Memory B cell (primary cell): ENCODE measurements at regions not wholly inside any gene's neighbourhood (a gene's known extent, or its start where the extent isn't known, plus 50 kb on each side); places are given as distances from the start of the nearest gene placed in this dataset.

Experiments
- ATAC-seq: fragments of 150-1000 bp; cut with Tn5 transposase; 2 replicates; pipeline ENCODE4 v1.10.0; 2021; ENCODE audit warnings: low read depth, mild to moderate bottlenecking, moderate library complexity
- DNase-seq, 2 donors: peaks; one replicate each; pipeline ENCODE4 v3.0.0; 2022; ENCODE audit warnings: low spot score in 2 of 2
- H3K27ac Mint-ChIP-seq: one replicate; pipeline ENCODE4 v1.8.0; 2022; ENCODE audit warnings: mild to moderate bottlenecking, moderate library complexity, mixed read lengths
- H3K27me3 Mint-ChIP-seq: one replicate; pipeline ENCODE4 v1.8.0; 2022; ENCODE audit warnings: mixed read lengths
- H3K36me3 Mint-ChIP-seq: one replicate; pipeline ENCODE4 v1.8.0; 2022; ENCODE audit warnings: mild to moderate bottlenecking, mixed read lengths
- H3K4me1 Mint-ChIP-seq: one replicate; pipeline ENCODE4 v1.8.0; 2022; ENCODE audit warnings: mixed read lengths
- H3K4me3 Mint-ChIP-seq: one replicate; pipeline ENCODE4 v1.8.0; 2022; ENCODE audit warnings: mild to moderate bottlenecking, moderate library complexity, mixed read lengths
- H3K9me3 Mint-ChIP-seq: one replicate; pipeline ENCODE4 v1.8.0; 2022; ENCODE audit warnings: mixed read lengths

DNA sequence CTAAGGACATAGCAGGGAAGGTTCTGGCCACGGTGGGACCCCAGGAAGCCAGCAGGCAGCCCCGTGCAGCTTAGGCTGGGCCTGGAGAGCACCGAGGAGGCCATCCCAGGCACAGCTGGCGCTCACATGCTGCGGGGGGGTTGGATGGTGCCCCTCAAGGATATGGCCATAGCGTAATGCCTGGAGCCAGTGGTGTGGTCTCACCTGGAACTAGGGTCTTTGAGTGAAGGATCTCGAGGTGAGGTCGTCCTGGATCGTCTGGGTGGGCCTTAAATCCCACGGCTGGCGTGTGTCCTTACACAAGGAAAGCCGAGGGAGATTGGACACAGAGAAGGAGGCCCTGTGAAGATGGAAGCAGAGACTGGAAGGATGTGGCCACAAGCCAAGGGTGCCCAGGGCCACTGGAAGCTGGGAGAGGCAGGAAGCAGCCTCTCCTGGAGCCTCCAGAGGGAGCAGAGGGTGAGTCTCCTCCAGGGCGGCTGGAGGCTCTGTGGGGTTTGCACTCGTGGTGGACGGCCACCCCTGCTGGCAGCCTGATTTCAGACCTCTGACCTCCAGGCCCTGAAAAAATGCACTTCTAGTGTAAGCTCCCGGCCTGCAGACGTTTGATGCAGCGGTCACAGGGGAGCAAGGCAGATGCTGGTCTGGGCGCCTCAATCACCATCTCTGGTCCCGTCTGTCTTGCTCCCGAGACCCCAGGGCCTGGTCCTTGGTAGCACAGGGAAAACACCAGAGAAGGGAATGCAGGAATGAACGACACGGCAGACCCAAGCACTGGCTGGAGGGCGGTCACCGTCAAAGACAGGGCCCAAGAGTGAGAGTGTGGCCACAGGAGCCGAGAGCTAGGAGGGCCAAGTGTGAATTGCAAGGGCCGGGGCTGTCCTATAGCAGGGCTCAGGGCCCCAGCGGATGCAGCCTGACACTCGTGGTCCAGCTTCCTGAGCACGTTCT is 218.6 kb downstream of the KIF26A start:
- Mint-ChIP-seq H3K36me3 (no peaks in the 10 kb centered on the region), H3K9me3 (no peaks in the 10 kb centered on the region), H3K27me3 (peaks cover 12% of the 10 kb centered on the region), H3K27ac (no peak overlapping the region), H3K4me1 (no peaks in the 10 kb centered on the region), H3K4me3 (no peak overlapping the region)
- no peak for DNase-seq
- no peak for ATAC-seq

DNA sequence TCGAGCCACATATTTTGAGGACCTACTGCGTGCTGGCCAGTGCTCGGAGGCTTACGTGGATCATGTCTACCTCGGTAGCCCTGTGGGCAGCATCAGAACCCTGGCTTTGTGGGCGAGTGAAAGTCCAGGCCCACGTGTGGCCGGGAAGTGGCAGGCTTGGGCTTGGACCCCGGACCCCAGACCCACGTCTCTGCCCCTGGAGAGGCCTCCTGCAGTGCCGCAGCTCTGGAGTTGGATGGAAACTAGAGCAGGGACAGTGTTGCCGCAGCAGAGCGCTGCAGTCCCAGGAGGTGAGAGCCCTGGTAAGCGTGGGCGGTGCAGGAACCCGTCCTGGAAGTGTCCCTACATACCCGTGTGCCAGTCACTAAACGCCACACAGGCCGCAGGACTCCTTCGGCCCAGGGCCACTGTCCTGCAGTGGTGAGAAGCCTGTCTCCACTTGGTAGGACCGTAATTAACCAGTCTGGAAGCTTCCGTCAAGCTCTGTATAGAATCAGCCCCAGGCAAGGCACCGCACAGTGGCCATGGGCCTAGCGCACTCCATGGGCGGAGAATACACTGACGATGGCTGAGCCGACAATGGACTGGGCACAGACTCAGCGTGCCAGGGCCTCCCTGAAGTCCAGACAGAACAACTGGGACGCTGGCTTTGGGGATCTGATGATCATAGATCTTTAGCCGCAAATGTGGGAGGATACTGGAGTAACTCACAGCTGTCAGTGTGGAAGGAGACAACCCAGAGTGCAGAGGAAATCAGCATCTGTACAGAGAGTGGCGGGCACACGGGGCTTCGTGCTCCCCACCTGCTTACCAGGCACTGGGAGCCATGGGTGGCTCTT is 219.5 kb downstream of the KIF26A start:
- no peaks in the 10 kb centered on the region for H3K36me3 Mint-ChIP-seq
- no peak for ATAC-seq
- no peaks in the 10 kb centered on the region for H3K9me3 Mint-ChIP-seq
- H3K27ac Mint-ChIP-seq = no peak overlapping the region
- H3K4me1 Mint-ChIP-seq = no peaks in the 10 kb centered on the region
- H3K27me3 Mint-ChIP-seq = peaks cover 12% of the 10 kb centered on the region
- no peak overlapping the region for H3K4me3 Mint-ChIP-seq
- DNase-seq = no peak

DNA sequence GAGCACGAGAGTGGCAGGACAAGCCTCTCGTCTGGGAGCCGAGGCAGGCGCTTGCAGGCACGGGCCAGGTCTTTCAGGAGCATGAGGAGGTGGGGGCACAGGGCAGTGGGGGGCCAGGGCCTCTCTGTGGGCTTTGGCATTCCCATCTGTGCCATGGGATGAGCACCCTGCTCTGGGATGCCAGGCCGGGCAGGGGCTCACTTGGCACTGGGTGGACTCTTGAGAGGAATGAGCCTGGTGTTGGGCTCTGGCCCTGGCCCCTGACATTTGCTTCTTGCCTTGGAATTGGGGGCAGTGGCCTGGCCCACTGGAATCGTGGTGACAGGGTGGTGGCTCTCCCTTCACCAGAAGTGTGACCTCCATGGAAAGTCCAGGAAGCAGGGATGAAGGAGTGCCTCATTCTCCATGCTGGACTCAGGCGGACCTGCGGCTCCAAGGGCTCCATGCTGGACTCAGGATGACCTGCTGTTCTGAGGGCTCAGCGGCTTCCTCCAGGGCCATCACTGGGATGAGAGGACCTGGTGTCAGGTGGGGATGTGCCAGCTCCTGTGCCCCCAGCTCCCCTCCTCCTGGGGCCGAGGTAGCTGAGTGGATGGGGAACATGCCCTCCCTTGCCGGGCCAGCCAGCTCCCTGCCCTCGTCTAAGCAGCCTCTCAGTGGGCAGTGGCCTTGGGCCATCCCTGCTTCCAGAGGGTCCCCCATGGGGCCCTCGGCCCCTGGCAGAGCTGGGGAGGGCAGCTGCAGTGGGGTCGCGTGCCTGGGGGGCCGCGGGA is 220.3 kb downstream of the KIF26A start:
- no peak overlapping the region for H3K4me3 Mint-ChIP-seq
- no peaks in the 10 kb centered on the region for H3K36me3 Mint-ChIP-seq
- H3K9me3 Mint-ChIP-seq = no peaks in the 10 kb centered on the region
- H3K27ac Mint-ChIP-seq = no peak overlapping the region
- H3K27me3 Mint-ChIP-seq = peaks cover 7% of the 10 kb centered on the region
- DNase-seq (no peak), ATAC-seq (no peak)
- no peaks in the 10 kb centered on the region for H3K4me1 Mint-ChIP-seq

DNA sequence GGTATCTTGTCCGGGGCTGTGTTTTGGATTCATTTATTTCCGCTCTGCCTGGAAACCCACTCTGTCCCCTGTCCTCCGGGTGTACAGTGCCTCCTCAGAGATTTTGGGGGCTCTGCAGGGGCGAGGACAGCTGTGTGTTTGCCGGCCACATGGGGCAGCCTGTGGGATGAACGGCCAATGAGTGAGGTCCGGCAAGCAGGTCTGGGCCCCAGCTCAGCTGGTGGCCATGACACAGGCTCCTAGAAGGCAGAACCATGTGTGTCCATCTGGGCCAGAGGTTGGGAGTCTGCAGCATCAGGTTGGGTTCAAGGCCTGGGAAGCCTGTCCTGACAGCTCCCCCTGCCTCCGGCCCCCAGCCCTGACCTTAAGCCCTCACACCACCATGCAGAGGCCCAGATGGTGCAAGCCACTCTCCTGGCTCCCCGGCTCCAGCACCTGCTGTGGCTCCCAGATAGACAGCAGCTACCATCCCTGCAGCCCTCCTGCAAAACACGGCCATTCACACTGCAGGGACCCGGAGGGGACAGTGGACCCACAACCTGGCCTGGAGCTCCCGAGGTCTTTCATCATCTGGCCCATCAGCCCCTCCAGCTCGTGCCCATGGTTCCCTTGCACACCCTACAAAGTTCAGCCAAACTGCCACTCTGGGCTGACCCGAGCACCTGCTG is 220.1 kb upstream of the C14orf180 start:
- Mint-ChIP-seq H3K4me1 (no peaks in the 10 kb centered on the region), H3K36me3 (no peaks in the 10 kb centered on the region), H3K4me3 (no peak overlapping the region), H3K9me3 (no peaks in the 10 kb centered on the region), H3K27me3 (peaks cover 3% of the 10 kb centered on the region), H3K27ac (no peak overlapping the region)
- ATAC-seq (no peak), DNase-seq (no peak)

DNA sequence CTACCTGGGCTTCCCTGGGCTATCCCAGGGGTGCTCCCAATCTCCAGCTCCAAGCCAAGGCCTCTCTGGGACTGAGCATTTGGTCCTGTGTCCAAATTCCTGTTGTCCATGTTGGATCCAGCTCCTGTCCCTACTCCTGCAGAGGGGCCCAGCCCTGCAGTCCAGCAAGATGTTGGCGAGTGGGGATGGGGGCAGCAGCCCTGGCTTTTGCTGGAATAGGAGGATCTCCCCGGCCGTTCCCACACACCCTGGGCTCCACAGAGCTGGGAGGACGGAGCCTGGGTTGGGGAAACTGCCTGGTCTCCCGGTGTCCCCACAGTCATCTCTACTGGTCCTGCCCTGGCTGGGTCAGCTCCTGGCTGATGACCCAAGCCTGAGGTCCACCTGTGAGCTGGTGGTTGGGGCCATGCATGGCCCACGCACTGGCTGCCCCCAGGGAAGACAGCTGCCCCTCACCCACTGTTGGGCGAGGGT is 219.6 kb upstream of the C14orf180 start:
- no peaks in the 10 kb centered on the region for H3K4me1 Mint-ChIP-seq
- H3K27ac Mint-ChIP-seq = no peak overlapping the region
- H3K27me3 Mint-ChIP-seq = peaks cover 2% of the 10 kb centered on the region
- ATAC-seq (no peak), DNase-seq (no peak)
- H3K9me3 Mint-ChIP-seq = peaks cover under 1% of the 10 kb centered on the region
- no peak overlapping the region for H3K4me3 Mint-ChIP-seq
- H3K36me3 Mint-ChIP-seq = no peaks in the 10 kb centered on the region

DNA sequence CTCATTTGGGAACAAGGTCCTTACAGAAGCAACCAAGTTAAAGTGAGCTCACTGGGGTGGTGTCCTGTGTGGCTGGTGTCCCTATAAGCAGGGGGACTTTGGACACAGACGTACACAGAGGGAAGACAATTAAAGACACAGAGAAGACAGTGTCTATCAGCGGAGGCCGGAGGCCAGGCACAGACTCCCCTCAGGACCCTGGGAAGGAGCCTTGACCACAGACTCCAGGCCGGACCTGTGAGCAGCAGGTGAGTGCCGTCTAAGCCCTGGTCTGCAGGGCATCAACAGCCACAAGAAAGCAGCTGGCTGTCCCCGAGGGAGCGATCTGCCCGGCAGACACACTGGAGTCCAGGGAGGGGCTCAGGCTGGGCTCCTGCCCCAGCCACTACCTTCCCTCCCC is 219.1 kb upstream of the C14orf180 start:
- DNase-seq (no peak), ATAC-seq (no peak)
- H3K4me1 Mint-ChIP-seq = no peaks in the 10 kb centered on the region
- peaks cover 2% of the 10 kb centered on the region for H3K9me3 Mint-ChIP-seq
- H3K36me3 Mint-ChIP-seq = no peaks in the 10 kb centered on the region
- no peak overlapping the region for H3K4me3 Mint-ChIP-seq
- no peak overlapping the region for H3K27ac Mint-ChIP-seq
- H3K27me3 Mint-ChIP-seq = peaks cover 2% of the 10 kb centered on the region

DNA sequence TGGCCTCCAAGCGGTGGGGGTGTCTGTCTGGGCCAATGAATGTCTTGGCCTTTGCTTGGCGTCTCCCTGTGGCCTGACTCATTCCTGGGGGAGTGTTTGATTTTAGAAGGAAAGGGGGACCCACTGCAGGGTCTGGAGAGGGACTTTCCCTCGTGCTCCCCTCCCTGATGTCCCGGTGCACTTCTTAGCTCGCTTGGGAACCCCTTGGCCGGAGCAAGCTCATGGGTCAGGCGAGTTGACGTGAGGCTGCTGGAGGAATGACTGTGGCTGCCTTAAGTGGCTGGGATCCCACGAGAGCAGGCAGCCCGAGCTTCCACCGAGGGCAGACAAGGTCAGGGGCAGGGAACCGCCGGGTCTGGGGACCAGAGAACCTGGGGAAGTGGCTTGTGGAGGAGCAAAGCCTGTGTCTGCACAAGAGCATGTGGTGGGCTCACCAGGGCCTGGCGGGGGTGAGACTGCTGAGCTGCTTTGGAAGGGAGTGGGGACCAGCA is 218.4 kb upstream of the C14orf180 start:
- Mint-ChIP-seq H3K27me3 (peaks cover 2% of the 10 kb centered on the region), H3K4me1 (no peaks in the 10 kb centered on the region), H3K4me3 (no peak overlapping the region), H3K9me3 (peaks cover 2% of the 10 kb centered on the region), H3K36me3 (no peaks in the 10 kb centered on the region), H3K27ac (no peak overlapping the region)
- no peak for ATAC-seq
- no peak for DNase-seq

DNA sequence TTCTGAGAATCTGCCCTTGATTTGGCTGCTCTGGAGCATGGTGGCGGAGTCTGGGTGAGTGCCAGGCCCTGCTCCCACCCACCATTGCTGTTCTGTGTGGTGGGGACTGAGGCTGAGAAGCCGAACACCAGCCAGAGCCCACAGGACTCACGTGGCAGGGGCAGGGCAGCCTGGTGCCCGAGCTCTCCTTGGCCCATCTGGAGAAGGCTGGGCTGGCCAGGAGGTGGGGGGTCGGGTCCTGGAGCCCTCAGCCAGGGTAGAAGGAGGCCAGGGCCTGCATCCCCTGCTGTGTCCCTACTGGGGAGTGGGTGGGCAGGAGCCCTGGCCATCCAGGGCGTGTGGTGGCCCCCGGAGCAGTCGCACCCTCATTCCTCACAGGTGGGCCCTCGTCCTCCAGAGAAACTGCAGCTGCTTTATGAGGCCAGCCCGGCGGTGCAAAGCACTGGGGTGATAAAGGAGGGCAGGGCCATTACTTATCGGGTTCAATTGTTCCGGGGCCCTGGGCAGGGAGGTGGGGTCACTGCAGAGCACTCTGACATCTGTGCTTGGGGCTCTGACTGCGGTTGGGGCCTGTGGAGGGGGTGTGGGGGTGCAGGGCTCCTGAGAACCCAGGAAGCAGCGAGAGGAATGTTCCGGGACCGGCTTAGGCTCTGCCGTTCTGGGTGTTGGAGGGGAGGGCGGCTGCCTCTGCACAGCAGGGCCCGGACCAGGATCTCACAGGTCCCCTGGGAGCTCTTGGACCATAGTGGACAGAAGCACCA is 217.5 kb upstream of the C14orf180 start:
- peaks cover 5% of the 10 kb centered on the region for H3K9me3 Mint-ChIP-seq
- no peak for DNase-seq
- H3K27ac Mint-ChIP-seq = no peak overlapping the region
- H3K4me1 Mint-ChIP-seq = no peaks in the 10 kb centered on the region
- no peak overlapping the region for H3K4me3 Mint-ChIP-seq
- no peaks in the 10 kb centered on the region for H3K36me3 Mint-ChIP-seq
- ATAC-seq = no peak
- H3K27me3 Mint-ChIP-seq = peaks cover 2% of the 10 kb centered on the region

DNA sequence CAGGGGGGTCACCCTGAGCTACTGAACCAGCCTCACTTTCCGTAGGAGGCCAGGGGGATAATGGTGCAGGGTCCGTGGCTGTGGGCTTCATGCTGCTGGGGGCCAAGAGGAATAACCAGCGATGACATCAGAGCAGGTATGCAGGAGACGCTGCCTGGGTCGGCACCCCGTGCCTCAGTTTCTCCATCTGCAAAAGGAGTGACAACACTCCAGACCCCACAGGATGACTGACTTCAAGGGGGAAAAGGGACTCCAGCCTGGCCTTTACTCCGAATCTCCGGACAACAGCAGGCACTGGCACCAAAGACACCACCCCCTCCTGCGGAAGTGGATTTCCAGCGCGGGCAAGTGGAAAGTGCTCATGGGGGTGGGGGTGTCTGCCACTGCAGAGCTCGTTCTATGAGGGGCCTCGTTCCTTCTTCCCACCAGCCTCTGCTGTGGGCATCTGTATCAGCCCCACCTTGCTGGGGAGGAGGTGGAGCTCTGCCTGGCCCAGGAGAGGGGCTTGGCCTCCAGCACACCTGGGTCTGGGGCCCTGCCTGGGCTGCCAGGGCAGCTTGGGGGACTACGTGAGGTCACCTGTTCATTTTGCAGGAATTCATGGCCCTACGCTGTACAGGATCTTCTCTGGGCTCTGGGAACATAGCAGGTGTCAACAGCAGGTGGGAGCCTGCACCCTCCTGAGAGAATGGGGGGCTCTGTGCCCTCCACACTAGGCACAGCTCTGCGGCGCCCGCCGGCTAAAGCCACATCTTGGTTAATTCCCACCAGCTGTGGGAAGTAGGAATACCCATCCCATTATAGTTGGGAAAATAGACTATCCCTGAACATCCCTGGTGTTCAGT is 216.6 kb upstream of the C14orf180 start:
- no peaks in the 10 kb centered on the region for H3K36me3 Mint-ChIP-seq
- H3K4me1 Mint-ChIP-seq = no peaks in the 10 kb centered on the region
- H3K27me3 Mint-ChIP-seq = no peaks in the 10 kb centered on the region
- H3K9me3 Mint-ChIP-seq = peaks cover 5% of the 10 kb centered on the region
- ATAC-seq (no peak), DNase-seq (no peak)
- no peak overlapping the region for H3K27ac Mint-ChIP-seq
- no peak overlapping the region for H3K4me3 Mint-ChIP-seq

DNA sequence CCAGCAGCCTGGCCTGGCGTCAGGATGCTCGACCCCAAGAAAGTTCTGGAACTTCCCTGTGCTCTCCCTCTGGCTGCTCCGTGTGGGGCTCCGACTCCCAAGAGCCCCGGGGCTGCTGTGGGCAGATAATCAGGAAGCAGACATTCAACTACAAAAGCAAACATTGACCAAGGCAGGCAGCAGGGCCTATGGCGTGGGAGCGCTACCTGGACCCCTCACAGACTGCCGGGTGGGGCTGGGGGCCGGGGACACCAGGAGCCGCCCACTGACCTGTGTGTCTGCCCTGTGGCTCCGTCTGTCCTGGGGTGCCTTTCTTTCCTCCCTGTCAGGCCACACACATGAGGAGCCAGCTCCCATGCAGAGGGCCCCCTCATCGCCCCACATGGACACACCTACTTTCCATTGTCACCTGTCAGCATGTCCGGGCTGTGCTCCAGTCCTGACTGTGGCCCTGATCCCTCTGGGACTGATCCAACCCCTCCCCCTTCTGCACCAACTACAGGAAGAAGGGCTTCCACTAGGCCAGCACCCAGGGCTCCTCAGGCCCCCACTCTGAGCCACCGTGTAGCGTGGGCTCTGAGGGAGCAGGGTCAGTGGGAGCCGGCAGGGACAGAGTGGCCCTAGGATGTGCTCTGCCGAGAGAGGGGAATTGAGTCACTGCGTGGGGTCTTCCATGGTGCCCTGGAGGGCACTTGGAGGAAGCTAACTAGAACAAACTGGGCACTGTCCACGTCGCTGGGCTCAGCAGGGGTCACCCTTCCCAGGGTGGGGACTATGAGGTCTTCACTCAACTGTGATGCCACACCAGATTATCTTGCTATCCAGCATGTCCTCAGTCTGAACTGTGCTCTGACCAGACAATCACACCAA is 215.4 kb upstream of the C14orf180 start:
- H3K4me1 Mint-ChIP-seq = no peaks in the 10 kb centered on the region
- DNase-seq (no peak), ATAC-seq (no peak)
- no peak overlapping the region for H3K4me3 Mint-ChIP-seq
- H3K36me3 Mint-ChIP-seq = no peaks in the 10 kb centered on the region
- H3K9me3 Mint-ChIP-seq = peaks cover 5% of the 10 kb centered on the region
- H3K27me3 Mint-ChIP-seq = no peaks in the 10 kb centered on the region
- no peak overlapping the region for H3K27ac Mint-ChIP-seq

DNA sequence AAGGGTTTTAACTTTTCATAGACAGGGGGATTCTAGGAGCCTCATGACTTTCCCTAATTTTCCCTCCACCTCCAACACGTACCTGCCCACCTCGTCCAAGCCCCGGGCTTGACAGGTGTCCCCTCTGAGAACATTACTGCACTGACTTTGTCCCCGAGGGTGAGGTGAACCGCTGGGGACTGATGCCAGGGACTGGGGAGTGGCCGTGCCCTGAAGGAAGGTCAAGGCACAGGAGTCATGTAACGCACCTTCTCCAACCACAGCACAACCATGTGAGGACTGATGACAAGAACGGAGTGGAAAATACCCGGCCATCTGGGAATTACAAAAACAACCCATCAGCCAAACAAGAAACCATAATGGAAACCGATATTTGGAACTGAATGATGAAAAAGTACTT is 214.7 kb upstream of the C14orf180 start:
- Mint-ChIP-seq H3K9me3 (peaks cover 5% of the 10 kb centered on the region), H3K27ac (no peak overlapping the region), H3K4me1 (peaks cover 1% of the 10 kb centered on the region), H3K27me3 (peaks cover 1% of the 10 kb centered on the region), H3K36me3 (no peaks in the 10 kb centered on the region), H3K4me3 (no peak overlapping the region)
- ATAC-seq (no peak), DNase-seq (no peak)
